ENCODE measurements at regions not wholly inside any gene's neighbourhood (a gene's known extent, or its start where the extent isn't known, plus 50 kb on each side); places are given as distances from the start of the nearest gene placed in this dataset.

DNA sequence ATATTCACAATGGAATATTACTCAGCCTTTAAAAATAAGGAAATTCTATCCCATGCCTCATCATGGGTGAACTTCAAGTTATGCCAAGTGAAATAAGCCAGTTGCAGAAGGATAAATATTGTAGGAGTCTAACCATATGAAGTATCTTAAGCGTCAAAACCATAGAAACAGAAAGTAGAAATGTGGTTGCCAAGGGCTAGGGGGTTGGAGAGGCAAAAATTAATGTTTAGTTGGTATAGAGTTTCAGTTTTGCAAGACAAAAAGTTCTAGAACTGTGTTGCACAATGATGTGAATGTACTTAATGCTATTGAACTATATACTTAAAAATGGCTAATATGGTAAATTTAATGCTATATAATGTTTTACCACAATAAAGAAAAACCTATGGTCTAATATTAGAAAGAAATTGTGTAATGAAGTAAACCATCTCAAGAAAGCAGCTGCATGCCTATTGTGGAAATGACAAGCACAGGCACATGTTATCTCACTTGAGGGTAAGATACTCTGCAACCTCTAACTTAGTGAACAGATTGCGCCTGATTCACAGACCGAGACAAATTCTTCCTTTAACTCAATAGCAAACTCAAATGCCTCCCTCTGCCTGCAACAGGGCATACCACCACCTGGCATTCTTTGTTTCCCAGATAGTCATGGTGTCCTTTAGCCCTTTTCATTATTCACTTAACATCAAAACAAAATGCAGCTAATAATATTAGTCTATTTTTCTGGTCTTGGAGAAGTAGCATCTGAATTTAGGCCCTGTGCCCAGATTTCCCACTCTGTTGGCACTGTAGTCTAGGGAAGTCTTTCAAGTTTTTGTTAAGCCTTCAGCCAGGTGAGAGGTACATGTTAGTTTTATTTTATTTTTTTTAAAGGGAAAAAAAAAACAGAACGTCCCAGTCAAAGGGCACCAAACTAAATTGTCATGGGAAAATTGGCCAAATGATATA is 80.2 kb upstream of the ACP3 start:
- no peak for DNase-seq (ENCODE audit: low spot score)

DNA sequence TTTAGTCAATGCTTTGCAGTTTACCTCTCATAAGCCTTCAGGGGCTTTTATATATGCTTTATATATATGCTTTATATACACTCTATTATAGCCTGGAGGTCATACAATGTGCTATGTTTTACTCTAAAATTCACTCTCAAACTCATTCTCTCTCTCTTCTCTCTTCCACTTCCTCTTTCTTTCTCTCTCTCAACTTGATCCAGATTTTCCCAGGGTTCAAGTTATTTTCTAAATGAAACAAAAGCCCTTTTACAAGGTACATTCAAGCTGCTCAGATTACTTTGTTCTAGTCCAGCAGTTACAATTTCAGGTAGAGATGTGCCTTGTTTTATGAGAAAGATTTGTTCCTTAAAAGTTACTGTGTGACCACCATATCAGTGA is 79.6 kb upstream of the ACP3 start:
- DNase-seq (ENCODE audit: low spot score), result no peak

DNA sequence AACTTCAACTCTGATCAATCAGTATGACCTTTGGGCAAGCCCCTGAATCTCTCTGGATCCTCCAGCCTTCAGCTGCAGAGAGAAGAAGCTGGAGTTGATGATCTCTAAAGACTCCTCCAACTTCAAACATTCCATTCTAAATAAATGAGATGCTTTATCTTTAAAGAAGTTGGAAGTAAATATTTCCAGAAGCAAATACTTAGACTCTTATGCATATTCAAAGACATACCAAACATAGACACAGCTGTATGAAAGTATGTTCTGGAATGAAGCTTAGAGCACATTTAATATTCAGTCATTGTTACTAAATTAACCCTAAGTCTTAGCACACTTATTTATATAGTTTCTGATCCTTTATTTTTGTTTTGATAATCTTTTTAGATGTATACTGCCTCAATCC is 77.6 kb upstream of the ACP3 start:
- no peak for DNase-seq (ENCODE audit: low spot score)

DNA sequence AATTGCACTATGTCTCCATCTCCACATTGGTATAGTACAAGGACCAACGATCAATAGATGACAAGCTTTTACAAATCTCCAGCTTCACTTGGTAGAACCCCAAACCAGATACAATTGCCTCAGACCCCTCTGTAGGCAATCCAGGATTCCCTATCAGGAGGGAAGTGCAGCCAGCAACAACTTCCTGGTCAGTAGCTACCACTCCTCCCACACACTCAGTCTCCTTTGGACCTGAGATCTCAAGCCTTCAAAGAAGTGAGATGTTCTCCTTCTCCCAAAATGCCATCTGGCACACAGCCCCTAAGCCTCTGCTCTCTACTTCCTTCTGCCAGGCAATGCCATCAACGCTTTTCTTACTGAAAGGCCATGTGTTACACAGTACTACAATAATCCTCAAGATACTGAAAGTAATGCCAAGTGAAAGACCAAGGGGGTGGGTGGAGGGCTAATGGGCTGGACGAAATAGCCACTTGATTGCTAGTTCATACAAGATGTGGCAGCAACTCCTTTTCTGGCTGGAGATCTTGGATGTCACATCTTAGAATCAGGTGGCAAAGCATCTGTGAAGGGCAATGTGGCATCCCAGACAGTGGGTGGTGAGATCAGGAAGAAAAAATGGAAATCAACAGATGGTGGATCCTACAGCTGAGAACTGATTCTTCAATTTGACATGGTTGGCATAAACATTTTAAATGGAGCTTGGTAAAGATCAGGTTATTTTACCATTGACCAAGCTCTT is 75.3 kb upstream of the ACP3 start:
- no peak for DNase-seq (ENCODE audit: low spot score)

DNA sequence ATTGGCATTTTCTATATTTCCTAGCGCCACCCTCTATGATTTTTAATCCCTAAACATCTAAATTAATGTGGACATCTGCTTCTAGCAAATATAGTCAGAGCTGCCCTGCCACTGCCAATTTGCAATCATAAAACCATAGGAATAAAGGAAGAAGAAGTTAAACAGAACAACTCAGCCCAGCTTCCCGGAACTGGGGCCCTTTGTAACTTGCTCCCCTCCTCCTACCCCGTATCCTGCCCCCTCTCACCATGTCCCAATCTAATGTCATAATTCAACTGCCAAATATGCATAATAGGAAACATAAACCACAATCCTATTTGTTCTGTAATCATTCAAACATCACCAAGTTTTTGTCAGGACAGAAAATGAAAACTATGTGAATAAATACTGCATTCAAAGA is 74.4 kb upstream of the ACP3 start:
- no peak for DNase-seq (ENCODE audit: low spot score)

DNA sequence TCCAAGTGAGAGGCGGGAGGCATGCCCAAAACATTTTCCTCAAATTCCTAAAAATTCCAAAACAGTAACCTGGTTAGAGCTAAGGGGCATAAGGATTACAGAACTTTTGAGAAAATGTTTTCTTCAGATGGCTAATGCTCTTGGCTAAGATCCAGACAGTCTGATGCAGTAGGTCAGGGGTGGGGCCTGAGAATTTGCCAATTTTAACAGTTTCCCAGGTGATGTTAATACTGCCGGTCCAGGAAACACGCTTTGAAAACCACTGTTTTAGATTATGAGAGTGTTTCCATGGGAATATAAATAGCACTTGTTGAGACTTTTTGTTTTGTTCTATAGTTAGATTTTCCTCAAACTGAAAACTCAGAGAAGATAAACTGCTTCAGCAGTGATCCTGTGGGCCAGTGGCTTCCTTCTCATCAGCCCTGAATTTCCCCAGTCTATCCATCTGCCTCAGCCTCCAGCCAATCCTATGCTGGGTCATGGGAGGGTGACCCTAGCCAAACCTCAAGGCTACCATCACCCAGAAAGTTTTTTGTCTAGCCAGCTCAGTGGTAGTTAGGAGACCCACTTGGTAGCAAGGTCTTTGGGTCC is 71.6 kb upstream of the ACP3 start:
- peak; percentile 6 for DNase-seq (ENCODE audit: low spot score)

DNA sequence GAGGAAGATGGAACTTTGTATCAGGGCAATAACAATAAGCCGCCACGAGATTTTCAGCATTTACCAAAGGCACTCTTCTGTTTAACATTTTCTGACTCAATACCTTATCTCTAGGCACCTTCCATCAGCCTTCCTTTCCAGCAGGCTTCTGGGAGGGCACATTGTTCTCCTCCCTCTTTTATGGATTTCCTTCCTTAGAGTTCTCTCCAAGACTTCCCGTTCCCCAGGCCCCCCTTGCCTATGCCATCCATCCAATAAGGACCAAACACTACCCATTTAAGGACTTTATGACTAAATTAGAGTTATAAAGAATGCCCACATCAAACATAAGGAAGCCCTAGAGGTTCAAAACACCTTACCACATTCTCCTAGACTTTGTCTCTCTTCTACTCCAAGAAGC is 71.0 kb upstream of the ACP3 start:
- DNase-seq (ENCODE audit: low spot score), result peak; percentile 7

DNA sequence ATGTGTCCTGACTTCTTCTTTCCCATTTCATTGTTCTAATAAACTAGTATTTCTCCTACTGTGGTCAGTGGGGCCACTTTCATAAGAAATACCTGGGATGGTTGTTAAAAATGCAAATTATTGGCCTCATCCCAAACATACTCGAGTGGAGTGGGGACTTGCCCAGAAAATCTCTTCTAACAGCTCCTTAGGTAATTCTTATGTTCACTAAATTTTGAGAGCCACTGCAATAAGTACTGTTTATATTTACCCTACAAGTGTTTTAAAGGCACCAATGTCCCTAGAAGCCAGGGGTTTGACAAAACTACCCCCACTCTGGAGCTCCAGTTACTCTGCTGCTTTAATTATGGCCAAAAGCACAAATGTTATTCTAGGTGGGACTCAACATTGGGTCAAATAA is 70.0 kb upstream of the ACP3 start:
- DNase-seq (ENCODE audit: low spot score), result no peak

DNA sequence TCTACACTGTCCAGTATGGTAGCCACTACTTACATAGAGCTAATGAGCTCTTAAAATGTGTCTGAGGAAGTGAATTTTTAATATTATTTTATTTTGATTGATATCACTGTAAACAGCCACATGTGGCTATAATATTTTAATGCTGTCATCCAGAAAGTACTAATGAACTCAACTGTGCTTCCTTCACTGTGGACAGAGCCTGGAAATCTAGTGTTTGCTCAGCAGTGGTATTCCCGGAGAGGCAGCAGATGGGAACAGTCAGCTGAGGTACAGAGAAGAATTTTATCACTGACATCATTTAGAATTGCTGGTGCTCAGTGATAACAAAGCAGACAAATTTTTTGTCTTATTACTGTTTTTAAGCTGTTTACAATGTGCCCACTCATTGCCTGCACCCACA is 68.7 kb upstream of the ACP3 start:
- no peak for DNase-seq (ENCODE audit: low spot score)

DNA sequence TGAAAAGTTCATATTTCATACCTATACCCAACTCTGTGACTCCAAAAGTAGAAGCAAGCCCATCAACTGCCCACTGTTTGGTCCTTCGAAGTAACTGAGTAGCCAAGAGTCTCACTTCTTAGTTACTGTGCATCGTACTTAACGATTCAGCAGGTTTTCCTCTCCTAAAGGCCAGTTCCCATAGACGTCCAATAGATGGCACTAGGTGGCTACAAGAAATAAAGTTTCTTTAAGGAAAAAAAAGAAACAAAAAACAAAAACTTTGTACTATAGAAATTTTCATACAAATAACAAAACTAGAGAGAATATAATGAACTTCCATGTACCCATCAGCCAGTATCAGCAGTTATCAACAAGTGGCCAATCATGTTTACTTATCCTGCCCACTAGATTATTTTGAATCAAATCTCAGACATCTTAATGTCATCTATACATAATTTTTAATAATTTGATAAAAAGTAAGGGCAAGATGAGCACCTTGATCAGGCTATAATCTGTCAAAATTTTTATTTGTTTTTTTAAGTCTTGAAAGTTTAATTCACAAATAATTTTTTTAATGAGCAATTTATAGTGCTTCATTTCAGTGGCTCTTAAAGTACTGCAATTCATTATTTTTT is 63.8 kb upstream of the ACP3 start:
- peak; percentile 77 for DNase-seq (ENCODE audit: low spot score)

DNA sequence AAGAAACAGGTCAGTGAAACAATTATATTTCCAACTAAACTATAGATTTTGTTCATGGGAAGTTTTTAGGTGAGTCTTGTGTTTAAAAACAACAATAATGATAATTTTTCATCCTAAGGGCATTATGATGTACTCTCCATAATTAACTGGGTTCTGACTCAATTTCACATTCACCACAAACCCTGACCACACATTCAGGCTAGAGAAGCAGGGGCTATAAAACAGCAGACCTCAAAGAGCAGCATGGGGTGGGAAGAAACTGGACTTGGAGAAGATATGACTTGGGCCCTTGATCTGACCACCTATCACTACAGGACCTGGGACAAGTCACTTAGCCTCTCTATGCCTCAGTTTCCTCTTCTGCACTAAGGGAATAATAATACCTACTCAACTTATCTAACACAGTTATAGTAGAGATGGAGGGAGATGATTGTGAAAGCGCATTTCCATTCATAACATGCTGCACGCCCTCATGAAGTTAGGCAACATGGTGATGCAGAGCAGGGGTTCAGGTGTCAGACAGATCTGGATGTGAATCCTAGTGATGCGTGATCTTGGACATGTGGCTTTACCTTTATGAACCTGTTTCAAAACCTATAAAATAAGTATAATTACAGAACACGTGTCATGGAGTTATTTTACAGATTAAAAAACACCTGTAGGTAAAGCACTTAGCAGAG is 63.0 kb upstream of the ACP3 start:
- no peak for DNase-seq (ENCODE audit: low spot score)

DNA sequence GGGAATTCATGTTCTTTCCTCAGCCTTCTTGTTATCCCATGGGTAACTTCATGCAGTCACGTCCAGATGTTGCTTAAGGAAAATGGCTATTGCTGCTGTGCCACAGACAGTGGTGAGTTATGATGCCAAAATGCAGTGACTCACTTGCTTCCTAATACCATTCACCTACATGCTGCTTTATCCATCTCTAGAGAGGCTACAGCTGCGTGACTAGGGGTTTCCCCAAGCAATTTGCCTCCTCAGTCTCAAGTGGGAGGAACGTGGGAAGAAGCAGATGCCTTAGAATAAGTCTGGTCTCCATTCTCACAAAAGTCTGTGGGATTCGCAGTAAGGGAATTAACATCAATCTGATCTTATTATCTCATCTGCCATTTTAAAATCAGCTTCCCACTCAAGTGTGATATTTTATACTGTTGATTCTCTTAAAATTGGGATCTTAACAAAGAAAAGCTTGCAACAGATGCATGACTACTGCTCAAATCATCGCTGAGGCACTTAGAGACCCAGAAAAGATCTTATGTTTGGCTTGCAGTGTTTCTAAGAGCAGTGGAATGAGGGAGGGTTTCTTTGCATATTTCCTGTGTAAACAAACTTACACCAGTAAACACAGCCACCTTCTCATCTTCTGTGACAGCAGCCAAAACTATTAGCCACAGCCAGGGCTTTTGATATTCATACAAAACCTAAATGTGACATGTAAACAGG is 62.0 kb upstream of the ACP3 start:
- DNase-seq (ENCODE audit: low spot score), result peak; percentile 11

DNA sequence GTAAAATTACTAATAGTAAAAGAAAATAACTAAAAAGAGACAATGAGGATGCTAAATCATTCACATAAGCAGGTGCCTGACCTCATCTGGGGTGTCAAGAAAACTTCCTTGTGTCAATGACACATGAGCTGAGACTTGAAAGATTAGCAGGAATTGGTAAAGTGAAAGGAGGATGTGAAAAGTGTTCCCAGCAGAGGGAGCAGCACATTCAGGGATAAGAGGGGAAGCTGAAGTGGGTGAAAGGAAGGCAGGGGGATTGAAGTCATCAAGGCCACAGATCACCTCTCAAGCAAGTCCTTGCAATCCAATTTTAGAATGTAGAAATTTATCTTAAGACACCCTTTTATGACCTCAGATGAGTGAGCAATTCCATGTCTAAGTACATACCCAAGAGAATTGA is 60.2 kb upstream of the ACP3 start:
- DNase-seq (ENCODE audit: low spot score), result peak; percentile 55

DNA sequence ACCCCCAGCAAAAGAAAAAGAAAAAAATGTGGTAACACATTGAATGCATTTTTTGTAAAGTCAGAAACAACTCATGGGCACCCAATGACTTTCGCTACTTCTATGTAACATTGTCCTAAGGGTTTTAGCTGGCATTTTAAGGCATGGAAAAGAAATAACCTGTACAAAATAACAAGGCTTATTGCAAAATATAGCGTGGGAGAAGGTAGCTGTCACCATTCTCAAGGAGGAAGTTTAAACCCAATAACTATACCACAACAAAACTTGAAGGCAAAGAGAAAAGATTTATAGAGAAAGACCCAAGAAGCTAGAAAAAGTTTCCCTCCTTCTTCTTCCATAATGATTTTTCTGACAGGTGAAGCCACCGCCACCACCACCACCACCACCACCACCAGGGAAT is 55.7 kb upstream of the ACP3 start:
- DNase-seq (ENCODE audit: low spot score), result no peak

DNA sequence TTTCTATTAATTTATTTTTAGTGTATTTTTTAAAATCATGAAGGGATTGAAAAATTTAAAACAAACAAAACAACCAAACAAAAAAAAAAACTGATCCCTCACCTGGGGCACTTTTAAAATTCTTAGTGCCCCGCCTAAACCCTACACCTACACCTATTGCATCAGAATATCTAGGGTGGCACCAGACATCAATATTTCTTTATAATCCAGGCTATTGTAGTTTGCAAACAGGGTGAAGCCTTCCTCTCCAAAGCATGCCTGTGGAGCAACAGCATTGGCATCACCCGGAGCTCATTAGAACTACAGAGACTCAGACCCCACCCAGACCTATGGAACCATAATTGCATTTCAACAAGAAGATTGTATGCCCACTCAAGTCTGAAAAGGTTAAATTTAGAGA is 54.9 kb upstream of the ACP3 start:
- DNase-seq (ENCODE audit: low spot score), result no peak

DNA sequence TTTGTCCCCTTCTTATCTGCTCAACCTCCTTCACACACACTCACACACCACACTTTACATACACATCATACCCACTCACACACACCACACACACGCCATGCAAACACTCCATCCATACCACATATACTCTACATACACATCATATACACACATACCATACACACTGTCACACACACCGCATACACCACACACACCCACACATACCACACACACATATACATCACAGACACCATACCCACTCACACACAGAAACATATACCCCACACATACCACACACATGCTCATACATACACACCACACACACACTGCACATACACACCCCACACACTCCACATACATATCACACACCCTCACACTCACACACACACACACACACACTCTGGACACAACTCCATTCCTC is 54.3 kb upstream of the ACP3 start:
- DNase-seq (ENCODE audit: low spot score), result no peak

DNA sequence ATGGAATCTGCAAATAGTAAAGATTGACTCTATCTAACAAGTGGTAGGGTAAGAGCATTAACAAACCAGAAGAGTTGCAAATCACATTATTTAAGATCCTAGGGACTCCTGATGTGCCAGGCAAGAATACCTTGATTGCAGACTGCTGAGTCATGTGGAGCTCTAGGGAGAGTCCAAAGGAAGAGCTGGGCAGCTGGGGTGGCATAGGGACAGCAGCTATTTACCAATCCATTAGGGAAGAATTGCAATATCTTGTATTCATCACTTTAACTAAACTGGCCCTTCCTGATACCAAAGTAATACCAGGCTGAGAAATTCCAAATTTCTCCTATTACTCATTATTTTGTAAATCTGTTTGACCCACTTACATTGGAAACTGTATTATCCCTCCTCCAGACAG is 52.2 kb upstream of the ACP3 start:
- no peak for DNase-seq (ENCODE audit: low spot score)

DNA sequence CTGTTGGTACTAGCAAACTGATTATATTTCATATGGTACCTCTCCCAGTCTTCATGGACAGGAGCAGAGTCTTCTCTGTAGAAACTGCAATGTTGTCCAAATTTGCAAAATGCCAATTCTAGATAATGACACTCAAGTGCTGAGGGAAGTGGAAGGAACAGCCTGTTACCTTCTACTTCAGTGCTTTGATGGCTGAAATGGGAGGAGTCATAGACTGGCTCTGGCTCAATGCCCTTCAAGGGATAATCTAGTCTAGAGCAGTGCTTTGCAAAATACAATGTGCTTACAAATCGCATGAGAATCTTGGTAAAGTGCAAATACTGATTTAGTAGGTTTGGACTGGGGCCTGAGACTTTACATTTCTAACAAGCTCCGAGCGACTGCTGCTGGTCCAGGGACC is 51.7 kb upstream of the ACP3 start:
- no peak for DNase-seq (ENCODE audit: low spot score)

DNA sequence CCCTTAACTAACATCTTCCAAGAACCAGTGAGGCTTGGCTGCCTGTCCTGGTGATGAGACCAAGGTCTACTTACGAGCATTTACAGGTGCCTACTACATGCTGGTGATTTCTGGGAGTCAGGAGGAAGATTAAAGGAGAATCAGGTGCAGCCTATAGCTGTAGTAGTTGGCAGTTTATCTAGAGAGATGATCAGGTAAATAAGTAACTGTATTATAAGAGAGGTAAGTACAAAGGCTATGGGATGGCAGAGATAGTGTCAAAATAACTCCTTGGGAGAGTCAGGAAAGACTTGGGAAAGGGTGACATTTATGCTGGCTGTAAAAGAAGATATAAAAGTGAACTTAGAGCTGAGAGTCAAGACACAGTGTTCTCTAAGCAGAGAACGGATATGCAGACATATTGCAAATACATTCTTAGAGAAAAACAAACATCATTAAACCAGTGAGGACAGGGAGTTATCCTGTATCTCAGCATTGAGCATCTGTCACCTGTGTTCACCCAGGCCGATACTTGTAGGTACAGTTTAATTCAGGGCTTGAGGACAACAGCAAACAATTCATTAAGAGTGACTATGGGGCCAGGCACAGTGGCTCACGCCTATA is 49.7 kb upstream of the ACP3 start:
- DNase-seq (ENCODE audit: low spot score), result no peak

All from umbilical cord (tissue), 1 donor.